Loucy (cell line): ENCODE measurements at regions not wholly inside any gene's neighbourhood (a gene's known extent, or its start where the extent isn't known, plus 50 kb on each side); places are given as distances from the start of the nearest gene placed in this dataset.

ENCODE experiments used
- H2AFZ ChIP-seq: fragments of 200-600 bp; sonication (generic); 2 replicates; pipeline ENCODE4 v1.6.0; 2016; ENCODE audit warnings: antibody characterized with exemption, mild to moderate bottlenecking, low read length, moderate library complexity
- H3F3A ChIP-seq: fragments of 200-600 bp; 2 replicates; pipeline ENCODE4 v1.6.0; 2016; ENCODE audit warnings: antibody characterized with exemption, low read depth, mild to moderate bottlenecking
- H3K27me3 ChIP-seq: fragments of 200-600 bp; sonication (generic); 2 replicates; pipeline ENCODE4 v1.6.1; 2014; ENCODE audit warnings: low read length, mild to moderate bottlenecking; ENCODE audit not compliant: insufficient read depth, poor library complexity, severe bottlenecking
- H3K36me3 ChIP-seq: fragments of 200-600 bp; sonication (generic); 2 replicates; pipeline ENCODE4 v1.6.1; 2016; ENCODE audit warnings: low read length; ENCODE audit not compliant: insufficient read depth
- H3K4me1 ChIP-seq: fragments of 200-600 bp; sonication (generic); 2 replicates; pipeline ENCODE4 v1.5.1; 2014; ENCODE audit warnings: low read length, mild to moderate bottlenecking; ENCODE audit not compliant: insufficient read depth, poor library complexity, severe bottlenecking
- H3K4me2 ChIP-seq: fragments of 200-600 bp; sonication (generic); 2 replicates; pipeline ENCODE4 v1.6.0; 2014; ENCODE audit warnings: antibody characterized with exemption, low read length, low read depth, mild to moderate bottlenecking; ENCODE audit not compliant: poor library complexity, severe bottlenecking
- H3K4me3 ChIP-seq: fragments of 200-600 bp; sonication (generic); 2 replicates; pipeline ENCODE4 v1.5.1; 2014; ENCODE audit warnings: low read length, mild to moderate bottlenecking, mixed read lengths; ENCODE audit not compliant: poor library complexity, severe bottlenecking
- H3K79me2 ChIP-seq: fragments of 200-600 bp; sonication (generic); 2 replicates; pipeline ENCODE4 v1.6.1; 2014; ENCODE audit warnings: low read length; ENCODE audit not compliant: insufficient read depth
- H3K9ac ChIP-seq: fragments of 200-600 bp; sonication (generic); 2 replicates; pipeline ENCODE4 v1.6.0; 2014; ENCODE audit warnings: mild to moderate bottlenecking, low read depth, low read length, moderate library complexity; ENCODE audit not compliant: poor library complexity, severe bottlenecking
- H3K9me2 ChIP-seq: fragments of 200-600 bp; sonication (generic); replicated peaks from 2 replicates; pipeline ENCODE4 v1.6.1; 2016; ENCODE audit warnings: low read depth, low read length, mixed read lengths
- H3K9me3 ChIP-seq: fragments of 200-600 bp; sonication (generic); 2 replicates; pipeline ENCODE4 v1.6.1; 2014; ENCODE audit warnings: mild to moderate bottlenecking, antibody characterized with exemption, low read length, low read depth; ENCODE audit not compliant: insufficient read depth
- H4K20me1 ChIP-seq: fragments of 200-600 bp; sonication (generic); 2 replicates; pipeline ENCODE4 v1.6.0; 2014; ENCODE audit warnings: antibody characterized with exemption, low read length, mild to moderate bottlenecking; ENCODE audit not compliant: insufficient read depth, poor library complexity, severe bottlenecking
- EZH2phosphoT487 ChIP-seq: fragments of 200-600 bp; IDR thresholded peaks from 2 replicates; pipeline ENCODE4 v1.6.1; 2018; ENCODE audit warnings: antibody characterized with exemption, mild to moderate bottlenecking, moderate library complexity, borderline replicate concordance
- TF ChIP-seq, protein P1 (sequence below): fragments of 200-600 bp; sonication (generic); conservative IDR thresholded peaks from 2 replicates; pipeline ENCODE4 v1.5.1; 2014; ENCODE audit warnings: mild to moderate bottlenecking, antibody characterized with exemption, low read length

DNA sequence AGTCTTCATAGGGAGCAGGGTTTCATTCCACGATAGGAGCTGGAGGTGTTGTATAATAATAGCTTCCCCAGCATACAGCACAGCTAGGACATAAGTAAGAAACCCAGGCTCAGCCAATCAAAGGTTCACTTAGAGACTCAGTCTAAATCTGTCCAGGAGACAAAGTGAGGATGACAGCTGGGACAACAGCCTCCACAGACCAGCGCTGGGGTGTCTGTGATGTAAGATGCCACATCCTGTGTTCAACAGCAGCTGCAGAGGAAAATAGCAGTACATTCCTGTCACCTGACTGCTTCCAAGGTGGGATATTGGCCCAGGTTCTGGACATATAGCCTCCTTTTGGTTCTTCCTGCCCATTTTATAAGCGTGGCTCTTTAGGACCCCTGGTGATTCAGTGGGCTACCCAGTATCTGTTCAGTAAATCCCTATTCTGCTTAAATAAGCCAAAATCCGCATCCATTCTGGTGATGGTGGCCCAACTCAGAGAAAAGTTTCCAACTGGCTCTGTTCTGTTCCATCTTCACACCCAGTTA lies 176.8 kb upstream of the SYT6 start:
- Histone ChIP-seq H3K9me2 (no peaks in the 10 kb centered on the region), H3K36me3 (no peaks in the 10 kb centered on the region), H3K79me2 (no peaks in the 10 kb centered on the region), H2AFZ (no peak overlapping the region), H3K4me3 (no peak overlapping the region), H3K4me1 (no peaks in the 10 kb centered on the region), H3K4me2 (no peak overlapping the region), H3K27me3 (no peaks in the 10 kb centered on the region), H3K9me3 (no peaks in the 10 kb centered on the region), H3F3A (no peaks in the 10 kb centered on the region), H4K20me1 (no peaks in the 10 kb centered on the region), H3K9ac (no peak overlapping the region)
- no peak for TF ChIP-seq EZH2phosphoT487
- TF ChIP-seq, protein P1, sequence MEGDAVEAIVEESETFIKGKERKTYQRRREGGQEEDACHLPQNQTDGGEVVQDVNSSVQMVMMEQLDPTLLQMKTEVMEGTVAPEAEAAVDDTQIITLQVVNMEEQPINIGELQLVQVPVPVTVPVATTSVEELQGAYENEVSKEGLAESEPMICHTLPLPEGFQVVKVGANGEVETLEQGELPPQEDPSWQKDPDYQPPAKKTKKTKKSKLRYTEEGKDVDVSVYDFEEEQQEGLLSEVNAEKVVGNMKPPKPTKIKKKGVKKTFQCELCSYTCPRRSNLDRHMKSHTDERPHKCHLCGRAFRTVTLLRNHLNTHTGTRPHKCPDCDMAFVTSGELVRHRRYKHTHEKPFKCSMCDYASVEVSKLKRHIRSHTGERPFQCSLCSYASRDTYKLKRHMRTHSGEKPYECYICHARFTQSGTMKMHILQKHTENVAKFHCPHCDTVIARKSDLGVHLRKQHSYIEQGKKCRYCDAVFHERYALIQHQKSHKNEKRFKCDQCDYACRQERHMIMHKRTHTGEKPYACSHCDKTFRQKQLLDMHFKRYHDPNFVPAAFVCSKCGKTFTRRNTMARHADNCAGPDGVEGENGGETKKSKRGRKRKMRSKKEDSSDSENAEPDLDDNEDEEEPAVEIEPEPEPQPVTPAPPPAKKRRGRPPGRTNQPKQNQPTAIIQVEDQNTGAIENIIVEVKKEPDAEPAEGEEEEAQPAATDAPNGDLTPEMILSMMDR, result no peak

DNA sequence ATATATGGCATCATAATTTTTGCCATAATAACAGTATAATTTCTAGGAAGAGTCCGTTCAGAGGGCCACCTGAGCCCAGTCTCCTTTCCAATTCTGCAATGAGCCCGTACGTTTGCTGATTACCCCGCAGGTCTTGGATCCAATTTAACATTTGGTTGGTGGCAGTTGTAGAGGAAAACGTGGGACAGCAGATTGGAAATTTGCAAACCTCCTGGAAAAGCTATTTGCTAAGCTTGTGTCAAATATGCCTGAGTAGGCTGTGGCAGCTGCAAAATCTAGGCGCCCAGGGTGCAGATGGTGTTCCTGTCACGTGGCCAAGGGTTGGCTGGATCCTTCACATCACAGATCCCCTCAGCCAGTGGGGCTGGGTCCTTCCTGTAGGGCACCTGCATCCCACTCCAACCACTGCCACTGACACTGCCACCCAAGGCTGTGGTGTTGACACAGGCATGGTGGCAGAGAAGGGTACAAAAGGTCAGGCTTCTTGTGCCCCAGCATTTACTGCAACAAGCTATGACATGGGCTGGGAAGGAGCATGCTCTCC lies 174.8 kb upstream of the SYT6 start:
- TF ChIP-seq EZH2phosphoT487, result no peak
- TF ChIP-seq, protein P1, result no peak

DNA sequence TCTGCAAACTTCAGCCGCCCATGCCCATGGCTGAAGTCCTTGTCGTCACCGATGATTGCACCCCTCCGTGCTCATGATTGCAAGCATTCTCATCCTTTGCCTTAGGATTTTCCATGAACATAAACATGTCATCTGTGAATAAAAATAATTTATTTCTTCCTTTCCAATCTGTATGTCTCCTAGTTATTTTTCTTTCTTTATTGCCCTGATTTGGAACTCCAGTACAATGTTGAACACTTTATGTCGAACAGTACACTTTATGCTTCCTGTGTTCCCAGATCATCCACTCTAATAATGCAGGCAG lies 170.9 kb upstream of the SYT6 start:
- Histone ChIP-seq H3K9me3 (no peaks in the 10 kb centered on the region), H3K4me2 (no peak overlapping the region), H3K9ac (no peak overlapping the region), H3K4me1 (no peaks in the 10 kb centered on the region), H3K79me2 (no peaks in the 10 kb centered on the region), H3K36me3 (no peaks in the 10 kb centered on the region), H2AFZ (no peak overlapping the region), H3F3A (no peaks in the 10 kb centered on the region), H3K27me3 (no peaks in the 10 kb centered on the region), H4K20me1 (no peaks in the 10 kb centered on the region), H3K4me3 (no peak overlapping the region), H3K9me2 (no peaks in the 10 kb centered on the region)
- TF ChIP-seq, protein P1, result no peak
- TF ChIP-seq EZH2phosphoT487, result no peak

More for the DNA sequence above, 174.8 kb upstream of the SYT6 start:
- Histone ChIP-seq H3K4me1 (no peaks in the 10 kb centered on the region), H3K27me3 (no peaks in the 10 kb centered on the region), H3K9me2 (no peaks in the 10 kb centered on the region), H3K79me2 (no peaks in the 10 kb centered on the region), H3K36me3 (no peaks in the 10 kb centered on the region), H2AFZ (no peak overlapping the region), H3F3A (no peaks in the 10 kb centered on the region), H3K9me3 (no peaks in the 10 kb centered on the region), H3K4me2 (no peak overlapping the region), H3K9ac (no peak overlapping the region), H4K20me1 (no peaks in the 10 kb centered on the region), H3K4me3 (no peak overlapping the region)
